Inflammatory macrophage (primary cell): ENCODE measurements at regions not wholly inside any gene's neighbourhood (a gene's known extent, or its start where the extent isn't known, plus 50 kb on each side); places are given as distances from the start of the nearest gene placed in this dataset.
A peak's percentile ranks its signal among the peaks of the same experiment; 100 is the strongest.
"Not testable (repeated sequence)": the region's sequence is repeated elsewhere in the genome, so short reads cannot be mapped to it uniquely, and the experiment has no call there.

ENCODE experiments used
- DNase-seq, 2 donors: peaks; one replicate each; pipeline ENCODE4 v3.0.0-alpha.2; 2020 to 2022

DNA sequence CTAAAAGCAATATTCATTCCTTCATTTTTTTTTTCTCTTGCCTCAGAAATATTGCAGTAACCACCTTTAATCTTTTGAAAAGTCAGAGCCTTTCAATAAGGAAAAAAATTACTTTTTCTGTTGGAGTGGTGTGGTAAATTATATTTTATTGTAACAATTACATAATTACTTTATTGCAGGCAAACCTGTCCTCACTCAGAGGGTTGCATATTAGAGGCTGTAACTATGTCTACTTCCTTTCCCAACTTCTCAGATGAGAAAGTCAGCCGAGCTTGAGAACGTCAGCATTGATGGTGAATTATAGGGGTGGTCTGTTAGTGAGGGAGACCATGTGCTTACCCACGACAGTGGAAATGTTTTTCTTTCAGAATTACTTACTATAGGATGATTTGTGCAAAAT, 611.8 kb downstream of the KIF4B start:
- no peak for DNase-seq

DNA sequence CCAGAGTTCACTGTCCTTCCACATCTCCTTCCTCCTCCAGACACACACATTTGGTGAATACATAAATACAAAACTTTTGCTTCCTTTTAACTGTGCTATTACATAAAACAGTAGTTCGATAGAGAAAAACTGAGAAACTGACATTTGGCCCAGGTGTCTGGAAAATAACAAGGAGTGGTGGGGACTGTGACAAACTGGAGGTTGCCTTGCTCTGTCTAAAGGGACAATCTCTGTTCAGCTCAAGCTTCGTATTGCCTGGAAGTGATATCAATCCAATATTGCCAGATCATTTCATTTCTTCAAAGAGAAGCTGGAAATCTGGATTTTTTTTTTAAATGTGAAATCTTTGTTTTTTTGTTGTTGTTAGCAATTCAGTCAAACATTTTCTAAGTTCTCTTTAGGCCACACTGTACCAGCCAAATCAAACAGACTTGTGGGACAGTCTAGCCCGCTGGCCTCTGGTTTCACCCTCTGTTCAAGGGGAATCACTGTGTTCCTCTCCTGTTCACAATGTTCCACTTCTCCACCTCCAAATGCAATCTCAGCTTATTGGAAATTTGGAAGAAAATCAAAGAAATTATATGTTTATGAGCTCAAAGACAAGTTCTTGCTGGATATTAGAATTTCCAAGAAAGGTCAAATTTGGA, 612.5 kb downstream of the KIF4B start:
- no peak for DNase-seq

DNA sequence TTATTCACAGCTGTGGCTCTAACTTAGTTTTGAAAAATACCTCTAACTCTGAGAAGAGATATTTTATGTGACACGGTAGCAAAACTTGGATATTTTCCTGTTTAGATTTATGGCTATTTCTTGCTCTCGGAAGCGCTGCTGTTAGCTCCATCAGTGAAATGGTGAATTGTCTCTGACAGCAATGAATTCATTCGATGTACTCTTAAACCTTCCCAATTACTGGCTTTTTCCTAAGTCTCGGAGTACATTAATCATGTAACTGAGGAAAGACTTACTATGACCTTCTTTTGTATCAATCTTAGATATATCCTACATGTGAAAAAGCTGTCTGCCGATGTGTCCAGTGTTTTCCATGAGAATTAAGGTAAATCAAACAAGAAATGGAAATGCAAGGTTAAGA, 613.0 kb downstream of the KIF4B start:
- no peak for DNase-seq

DNA sequence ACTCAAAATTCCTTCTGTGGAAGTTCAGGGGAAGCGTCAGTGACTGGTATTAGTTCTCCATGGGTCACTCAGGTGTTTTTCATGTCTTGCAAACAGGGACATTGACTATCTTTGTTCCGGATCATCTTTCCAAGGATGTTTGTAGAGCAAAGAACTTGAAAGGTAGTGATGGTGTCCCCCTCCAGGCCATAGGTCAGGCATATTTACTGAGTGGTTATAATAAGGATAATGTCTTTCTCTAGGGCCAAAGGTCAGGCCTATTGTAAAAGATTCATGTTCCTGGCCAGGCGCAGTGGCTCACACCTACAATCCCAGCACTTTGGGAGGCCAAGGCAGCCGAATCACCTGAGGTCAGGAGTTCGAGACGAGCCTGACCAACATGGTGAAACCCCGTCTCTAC, 614.8 kb downstream of the KIF4B start:
- DNase-seq: no peak

DNA sequence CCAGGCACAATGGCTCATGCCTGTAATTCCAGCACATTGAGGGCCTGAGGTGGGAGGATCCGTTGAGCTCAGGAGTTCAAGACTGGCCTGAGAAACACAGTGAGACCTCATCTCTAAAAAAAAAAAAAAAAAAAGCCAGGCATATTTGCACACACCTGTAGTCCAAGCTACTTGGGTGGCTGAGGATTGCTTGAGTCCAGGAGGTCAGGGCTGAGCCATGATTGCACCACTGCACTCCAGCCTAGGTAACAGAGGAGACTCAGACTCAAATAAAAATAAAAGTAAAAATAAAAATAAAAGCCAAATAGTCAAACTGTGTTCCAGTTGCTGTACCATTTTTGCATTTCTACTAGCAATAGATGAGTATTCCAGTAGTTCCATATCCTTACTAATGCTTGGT, 616.0 kb downstream of the KIF4B start:
- DNase-seq: no peak

DNA sequence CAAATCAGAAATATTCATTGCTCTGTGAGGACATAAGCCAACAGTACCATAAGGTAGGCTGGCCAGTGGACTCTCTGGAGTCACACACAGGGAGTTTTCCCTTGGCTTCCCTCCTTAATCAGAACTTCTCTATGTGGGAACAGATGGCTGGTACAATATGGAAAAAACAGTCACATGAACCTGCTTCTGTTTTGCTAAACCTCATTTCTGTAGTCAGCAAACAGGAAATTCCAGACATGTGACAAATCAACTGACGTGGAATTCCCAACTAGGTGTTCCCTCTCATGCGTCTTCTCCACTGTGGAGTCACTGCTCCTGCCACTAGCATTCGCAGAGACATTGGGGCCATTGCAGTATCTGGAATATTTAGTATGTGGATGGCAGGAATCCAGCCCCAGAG, 617.6 kb downstream of the KIF4B start:
- no peak for DNase-seq

DNA sequence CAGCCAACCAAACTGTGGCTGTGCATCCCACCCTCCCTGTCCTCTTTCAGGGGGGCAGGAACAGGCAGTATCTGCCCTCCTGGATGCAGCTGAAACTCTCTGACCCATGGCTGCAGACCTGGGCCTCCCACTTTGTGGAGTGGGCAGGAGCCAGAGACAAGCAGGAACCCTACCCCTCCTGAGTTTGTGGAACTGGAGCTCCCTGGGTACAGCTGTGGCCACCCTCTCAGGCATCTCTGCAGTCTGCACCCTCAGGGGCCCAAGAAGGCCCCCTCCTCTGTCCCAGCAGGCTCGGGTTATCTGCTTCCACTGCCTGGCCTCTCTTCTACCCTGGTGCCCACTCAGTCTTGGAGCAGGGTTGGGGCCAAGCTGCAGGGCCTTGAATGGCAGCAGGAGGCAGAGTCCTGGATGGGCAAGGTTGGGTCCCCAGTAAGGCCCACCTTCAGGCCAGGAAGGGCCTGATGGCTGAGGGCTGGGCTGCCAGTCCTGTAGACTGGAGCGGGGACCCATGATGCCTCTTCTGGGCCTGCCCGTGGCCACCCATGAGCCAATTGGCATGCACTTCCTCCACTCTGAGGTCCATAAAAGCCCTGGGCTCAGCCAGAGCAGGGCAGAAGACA, 619.9 kb downstream of the KIF4B start:
- DNase-seq: no peak

DNA sequence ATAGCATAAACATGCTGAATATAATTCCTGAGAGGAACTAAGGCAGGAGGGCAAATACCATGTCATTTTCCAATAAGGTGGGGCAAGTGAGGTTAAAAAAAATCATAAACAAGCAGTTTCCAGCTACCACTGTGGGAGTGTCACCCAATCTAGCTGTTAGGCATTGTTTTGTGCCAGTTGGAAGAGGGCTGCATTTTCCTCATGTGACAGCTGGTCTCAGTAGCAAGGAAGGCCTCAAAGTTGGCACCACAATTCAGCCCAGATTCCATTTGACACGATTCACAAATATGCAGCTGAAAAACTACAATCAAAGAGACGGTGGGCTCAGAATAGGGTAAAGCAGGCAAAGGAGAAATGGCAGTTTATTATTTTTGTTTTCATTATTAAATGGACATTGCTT, 636.1 kb downstream of the KIF4B start:
- DNase-seq: no peak

DNA sequence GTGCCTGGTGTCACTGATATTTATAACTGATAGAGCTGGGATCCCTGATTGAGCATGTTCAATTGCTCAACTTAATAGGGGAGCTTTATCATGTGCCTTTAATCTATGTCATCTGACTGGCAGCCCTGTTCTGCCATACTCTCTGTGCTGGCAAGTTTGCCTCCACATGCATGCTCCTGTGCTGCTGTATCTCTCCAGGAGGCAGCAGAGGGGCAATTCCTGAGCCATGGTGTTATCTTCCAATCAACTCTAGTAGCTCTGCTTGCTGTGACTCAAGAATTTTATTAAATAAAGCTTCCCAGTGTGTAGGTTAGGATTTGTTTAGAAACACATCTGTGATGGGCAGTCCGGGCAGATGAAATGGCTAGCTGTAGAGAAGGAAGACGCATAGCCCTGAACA, 642.0 kb downstream of the KIF4B start:
- no peak for DNase-seq

DNA sequence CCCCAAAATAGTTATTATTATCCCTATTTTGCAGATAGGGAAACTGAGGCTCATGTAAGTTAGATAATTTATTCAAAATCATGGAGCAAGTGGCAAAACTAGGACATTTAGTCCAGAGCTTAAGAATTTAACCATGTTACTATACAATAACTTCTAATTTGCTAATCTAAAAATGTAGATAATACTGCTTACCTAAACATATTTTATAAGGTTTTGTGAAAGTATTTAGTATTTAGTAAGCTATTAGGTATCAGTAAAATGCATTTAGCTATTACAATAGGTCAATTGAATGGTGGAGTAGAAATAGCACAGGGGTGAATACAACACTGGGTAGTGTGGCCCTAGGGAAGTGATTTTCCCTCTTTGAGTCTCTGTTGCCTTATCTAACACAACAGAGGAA, 648.3 kb downstream of the KIF4B start:
- DNase-seq: no peak

DNA sequence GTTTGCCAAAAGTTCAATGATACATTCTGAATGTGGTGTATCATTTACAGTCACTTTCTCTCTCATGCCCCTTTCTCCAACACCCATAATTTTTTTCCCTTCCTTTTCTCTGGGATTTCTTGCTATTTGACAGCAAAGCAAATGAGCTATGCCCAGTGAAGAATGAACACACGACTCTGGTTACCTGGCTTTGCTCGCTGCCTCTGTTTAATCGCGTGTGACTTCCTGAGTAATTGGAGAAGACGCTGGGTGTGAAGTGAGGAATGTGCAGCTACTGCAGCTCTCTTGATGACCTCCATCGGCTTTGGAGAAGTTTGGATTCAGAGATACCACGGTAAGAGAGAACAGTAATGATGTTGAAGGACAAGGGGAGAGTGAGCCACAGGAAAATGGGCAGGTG, 651.8 kb downstream of the KIF4B start:
- DNase-seq: no peak

DNA sequence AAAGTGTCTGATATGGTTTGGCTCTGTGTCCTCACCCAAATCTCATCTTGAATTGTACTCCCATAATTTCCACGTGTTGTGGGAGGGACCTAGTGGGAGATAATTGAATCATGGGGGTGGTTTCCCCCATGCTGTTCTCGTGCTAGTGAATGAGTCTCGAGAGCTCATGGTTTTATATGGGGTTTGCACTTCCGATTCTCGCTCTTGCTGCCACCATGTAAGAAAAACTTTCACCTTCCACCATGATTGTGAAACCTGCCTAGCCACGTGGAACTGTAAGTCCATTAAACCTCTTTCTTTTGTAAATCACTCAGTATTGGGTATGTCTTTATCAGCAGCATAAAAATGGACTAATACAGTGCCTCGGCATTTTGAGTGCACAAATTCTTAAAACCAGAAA, 655.0 kb upstream of the SGCD start:
- not testable (repeated sequence) for DNase-seq

DNA sequence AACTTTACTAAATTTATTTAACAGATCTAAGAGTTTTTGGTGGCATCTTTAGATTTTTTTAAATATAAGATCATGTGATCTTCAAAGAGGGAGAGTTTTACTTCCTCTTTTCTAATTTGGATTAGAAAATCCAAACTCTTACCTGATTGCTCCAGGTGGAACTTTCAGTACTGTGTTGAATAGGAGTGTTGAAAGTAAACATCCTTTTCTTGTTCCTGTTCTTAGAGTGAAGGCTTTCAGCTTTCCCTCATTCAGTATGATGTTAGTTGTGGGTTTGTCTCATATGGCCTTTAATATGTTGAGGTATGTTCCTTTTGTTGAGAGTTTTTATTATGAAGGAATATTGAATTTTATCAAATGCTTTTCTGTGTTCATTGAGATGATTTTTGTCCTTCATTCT, 650.0 kb upstream of the SGCD start:
- DNase-seq: no peak

DNA sequence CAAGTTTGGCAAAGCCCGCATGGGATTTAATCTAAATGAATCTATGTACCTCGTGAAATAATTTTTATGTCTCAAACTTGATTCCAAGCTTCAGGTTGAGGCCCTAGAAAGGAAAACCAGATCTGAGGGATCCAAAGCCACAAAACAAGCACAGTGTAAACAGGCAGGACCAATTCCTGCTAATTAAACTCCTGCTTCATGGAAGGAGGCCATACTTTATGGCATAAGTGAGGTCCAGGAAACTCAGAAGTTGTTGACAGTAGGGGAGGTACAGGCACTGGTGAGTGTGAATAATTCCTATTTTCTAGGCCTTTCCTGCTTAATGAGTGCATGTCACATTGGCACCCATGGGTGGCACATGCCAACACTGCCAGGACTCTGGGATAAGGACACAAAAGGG, 648.6 kb upstream of the SGCD start:
- no peak for DNase-seq

DNA sequence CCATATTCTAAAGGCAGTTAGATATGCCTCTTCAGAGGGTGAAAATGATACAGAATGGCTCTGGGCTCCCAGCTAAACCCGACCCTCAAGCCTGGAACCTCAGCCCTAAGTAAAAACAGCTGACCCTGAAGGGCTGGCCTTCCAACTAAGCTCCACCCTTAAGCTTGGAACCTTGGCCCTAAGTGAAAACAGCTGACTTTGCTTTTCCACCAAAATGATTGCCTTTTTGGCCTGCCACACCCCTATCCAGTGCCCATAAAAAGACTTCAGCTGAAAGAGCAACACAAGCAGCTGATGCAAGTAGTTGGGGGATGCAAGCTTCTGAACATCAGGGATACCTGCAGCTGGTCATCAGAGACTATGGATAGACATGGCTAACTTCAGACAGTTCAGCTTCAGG, 647.4 kb upstream of the SGCD start:
- DNase-seq: no peak

DNA sequence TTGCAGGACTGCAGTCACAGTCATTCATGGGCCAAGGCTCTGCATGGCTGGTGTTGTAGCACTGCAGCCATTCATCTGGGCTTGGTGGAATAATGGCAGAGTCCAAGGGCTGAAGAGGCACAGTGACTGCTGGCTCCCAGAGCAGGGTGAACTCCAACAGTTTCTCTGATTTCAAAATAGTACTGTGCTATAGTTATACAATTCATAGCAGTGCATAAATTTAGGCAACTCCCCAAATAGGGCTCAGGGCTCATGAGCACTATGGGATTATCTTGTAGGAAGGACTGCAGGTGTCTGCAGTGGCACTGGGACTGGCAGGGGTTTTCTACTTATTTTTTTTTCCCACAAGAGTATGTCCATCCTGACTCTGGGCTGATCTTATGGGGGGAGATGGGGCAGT, 642.5 kb upstream of the SGCD start:
- DNase-seq: no peak

DNA sequence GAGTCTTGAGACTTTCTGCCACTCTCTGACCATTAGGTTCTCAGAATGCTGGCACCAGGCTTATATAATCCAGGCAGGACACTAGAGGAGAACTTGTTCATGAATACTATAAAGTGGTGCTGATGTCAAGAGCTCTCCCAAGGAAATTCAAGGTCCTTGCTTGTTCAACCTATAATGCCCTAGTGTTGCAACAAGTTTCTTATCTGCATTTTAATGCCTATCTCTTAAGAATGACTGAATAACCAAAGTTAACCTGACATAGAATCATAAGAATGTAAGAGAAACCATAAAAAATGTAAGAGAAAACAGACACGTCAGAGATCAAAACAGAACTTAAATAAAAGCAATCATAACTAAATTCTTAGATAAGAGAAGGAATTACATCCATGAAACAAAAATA, 640.8 kb upstream of the SGCD start:
- DNase-seq: no peak

DNA sequence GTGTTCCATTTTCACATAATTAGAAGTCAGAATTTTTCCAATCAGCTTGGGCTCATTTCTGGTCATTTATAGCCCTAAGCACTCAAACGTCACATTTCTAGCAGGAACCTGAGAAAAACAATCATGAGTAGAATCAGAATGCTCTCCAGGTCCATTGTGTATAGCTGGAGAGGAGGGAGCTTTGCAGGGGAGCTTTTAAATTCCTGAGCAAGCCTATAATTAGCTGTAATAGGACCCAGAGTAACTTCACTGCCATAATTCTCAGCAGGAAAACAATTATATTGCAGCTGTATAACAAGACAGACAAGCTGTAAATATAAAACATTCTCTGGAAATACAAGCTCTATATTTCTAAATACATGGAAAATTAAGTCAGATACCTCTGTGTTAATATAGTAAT, 637.6 kb upstream of the SGCD start:
- DNase-seq: no peak

DNA sequence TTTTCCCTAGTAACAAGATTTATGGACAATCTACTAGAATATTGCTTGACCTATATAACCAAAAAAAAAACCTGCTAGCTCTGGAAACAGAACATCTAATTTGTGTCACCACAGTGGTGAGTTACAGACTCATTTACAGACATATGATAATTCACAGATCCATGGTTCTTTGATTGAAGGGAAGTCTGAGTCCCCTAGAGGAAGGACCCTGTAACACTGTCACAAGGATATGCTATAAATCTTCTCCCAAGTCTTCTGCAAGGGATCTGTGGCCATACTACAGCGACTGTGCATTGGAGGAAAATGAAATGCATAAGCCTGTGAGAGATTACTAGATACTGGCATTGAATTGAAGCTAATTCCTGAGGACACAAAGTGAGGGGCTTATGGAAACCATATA, 630.6 kb upstream of the SGCD start:
- no peak for DNase-seq

DNA sequence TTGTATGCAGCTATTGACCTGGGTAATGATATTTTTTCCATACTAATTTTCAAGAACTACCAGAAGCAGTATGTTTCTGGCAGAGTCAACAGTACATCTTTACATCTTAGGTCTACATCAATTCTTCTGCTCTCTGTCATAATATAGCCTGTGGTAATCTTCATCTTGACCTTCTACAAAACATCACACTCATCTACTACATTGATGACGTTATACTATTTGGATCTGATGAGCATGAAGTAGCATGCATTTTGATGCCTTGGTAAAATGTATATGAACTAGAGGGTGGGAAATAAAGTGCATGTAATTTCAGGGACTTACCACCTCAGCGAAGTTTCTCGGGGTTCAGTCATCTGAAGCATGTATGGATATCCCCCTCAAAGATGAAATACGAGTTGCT, 629.7 kb upstream of the SGCD start:
- no peak for DNase-seq

DNA sequence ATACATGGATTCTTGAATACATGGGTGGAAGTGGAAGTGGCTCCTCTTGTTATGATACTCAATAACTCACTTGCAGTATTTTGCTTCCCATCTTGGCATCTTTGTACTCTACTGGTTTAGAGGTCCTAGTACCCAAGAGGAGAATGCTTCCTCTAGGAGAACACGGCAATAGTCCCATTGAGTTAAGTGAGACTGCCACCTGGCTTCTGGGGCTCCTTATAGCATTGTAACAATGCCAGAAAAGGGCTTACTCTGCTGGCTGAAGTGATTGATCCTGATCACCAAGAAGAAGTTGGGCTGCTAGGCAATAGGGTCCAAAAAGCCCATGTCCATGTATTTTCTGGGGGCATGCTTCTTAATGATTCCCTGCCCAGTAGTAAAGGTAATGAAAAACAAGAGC, 627.6 kb upstream of the SGCD start:
- DNase-seq: no peak

DNA sequence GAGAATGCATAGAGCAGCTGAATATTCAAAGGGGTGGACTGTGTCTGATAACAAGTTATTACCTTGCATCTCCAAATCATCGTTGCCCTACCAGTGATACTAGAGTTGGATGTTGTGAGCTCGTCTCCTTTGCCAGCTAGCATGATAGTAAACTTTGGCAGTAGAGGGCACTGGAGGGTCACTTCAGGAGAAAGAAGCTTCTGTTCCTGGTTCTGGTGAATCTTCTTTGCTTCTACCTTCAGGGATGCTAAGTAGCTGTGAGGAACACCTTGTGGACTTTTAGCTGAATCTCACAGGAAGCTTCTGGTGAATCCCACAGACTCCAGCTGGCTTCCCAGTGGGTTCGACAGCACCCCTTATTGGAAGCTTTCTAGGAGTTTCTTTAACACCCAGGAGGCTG, 626.6 kb upstream of the SGCD start:
- DNase-seq: no peak

DNA sequence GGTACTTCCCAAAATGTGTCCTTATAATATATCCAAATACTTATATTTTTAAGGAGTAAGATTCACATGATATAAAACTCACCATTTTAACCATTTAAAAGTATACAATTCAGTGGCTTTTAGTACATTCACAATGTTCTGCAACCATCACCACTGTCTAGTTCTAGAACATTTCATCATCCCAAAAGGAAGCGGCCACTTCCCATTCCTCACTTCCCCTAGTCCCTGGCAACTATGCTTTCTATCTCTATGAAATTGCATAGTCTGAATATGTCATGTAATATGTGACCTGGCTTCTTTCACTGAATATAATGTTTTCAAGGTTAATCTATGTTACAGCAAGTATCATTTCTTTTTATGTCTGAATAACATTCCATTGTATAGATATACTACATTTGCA, 615.1 kb upstream of the SGCD start:
- peak in 1 of 2 donors; percentile 12 for DNase-seq

DNA sequence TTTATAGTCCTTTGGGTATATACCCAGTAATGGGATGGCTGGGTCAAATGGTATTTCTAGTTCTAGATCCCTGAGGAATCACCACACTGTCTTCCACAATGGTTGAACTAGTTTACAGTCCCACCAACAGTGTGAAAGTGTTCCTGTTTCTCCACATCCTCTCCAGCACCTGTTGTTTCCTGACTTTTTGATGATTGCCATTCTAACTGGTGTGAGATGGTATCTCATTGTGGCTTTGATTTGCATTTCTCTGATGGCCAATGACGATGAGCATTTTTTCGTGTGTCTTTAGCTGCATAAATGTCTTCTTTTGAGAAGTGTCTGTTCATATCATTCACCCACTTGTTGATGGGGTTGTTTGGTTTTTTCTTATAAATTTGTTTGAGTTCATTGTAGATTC, 612.5 kb upstream of the SGCD start:
- DNase-seq: not testable (repeated sequence)

DNA sequence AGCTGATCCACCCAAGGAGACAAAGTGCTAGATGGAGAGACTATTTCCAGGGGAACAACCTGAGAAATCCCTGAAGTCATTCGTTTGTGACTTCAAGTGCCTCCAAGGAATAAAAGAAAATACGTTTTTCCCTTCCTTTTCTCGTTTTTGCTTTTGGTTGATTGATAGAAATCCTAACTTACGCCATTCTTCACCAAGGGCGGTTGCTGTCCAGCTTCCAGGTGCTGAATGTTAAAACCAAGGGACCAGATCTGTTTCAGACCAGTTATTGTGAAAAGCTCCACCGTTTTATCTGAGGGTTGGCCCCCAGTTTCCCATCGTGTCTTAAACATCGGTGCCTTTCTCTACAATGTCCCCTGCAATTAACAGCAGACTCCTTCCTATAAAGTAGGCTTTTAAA, 600.7 kb upstream of the SGCD start:
- DNase-seq: no peak
